ENCODE measurements at regions not wholly inside any gene's neighbourhood (a gene's known extent, or its start where the extent isn't known, plus 50 kb on each side); places are given as distances from the start of the nearest gene placed in this dataset.

GRCh38 chr2:221142341-221142740, 429.8 kb downstream of the EPHA4 start:
- DNase-seq (ENCODE audit: low spot score) (no peak), FAIRE-seq (no peak), ATAC-seq (no peak)
- in situ Hi-C loops (cut with HindIII; ENCODE audit: extremely low pct_ligation_motif_present, low pct_unique_long_range_greater_than_20kb) (no loop called here), intact Hi-C loops (cut with micrococcal nuclease; ENCODE audit: unreplicated experiment) (no loop called here)
- Histone ChIP-seq H4K20me1 (ENCODE audit: insufficient read depth, low read length) (no peaks in the 10 kb centered on the region), H3K4me2 (ENCODE audit: low read depth, low read length) (no peak overlapping the region), H3K27ac (ENCODE audit: extremely low read length, insufficient read depth, low read length) (no peak overlapping the region), H3K36me3 (replicated peaks in 1 of 2; ENCODE audit: control insufficient read depth in 1 of 2, insufficient read depth in 2 of 2, low read length in 2 of 2) (no peaks in the 10 kb centered on the region), H3K9ac (ENCODE audit: insufficient read depth, low read depth, low read length) (no peak overlapping the region), H3K9me3 (ENCODE audit: low read length) (no peaks in the 10 kb centered on the region), H2AFZ (ENCODE audit: low read length) (no peak overlapping the region), H3K79me2 (ENCODE audit: insufficient read depth, low read length) (no peaks in the 10 kb centered on the region), H3K27me3 (ENCODE audit: control insufficient read depth in 1 of 2, insufficient read depth in 2 of 2, low read length in 2 of 2) (no peaks in the 10 kb centered on the region), H3K4me1 (ENCODE audit: insufficient read depth, low read length) (no peaks in the 10 kb centered on the region), H3K4me3 (replicated peaks in 1 of 3; ENCODE audit: insufficient read depth in 1 of 3, low read depth in 2 of 3, low read length in 3 of 3) (no peak overlapping the region)
- ChIA-PET POLR2A (no interaction called here), CTCF (ENCODE audit: low intra/inter-chr PET ratio, low total read pairs) (no interaction called here)
- TF ChIP-seq GLI4 (CRISPR knock-in tag; IDR thresholded peaks at IDR 0.05; ENCODE audit: borderline replicate concordance) (no peak), HIC2 (CRISPR knock-in tag; IDR thresholded peaks at IDR 0.05; ENCODE audit: low read depth) (no peak), ZNF704 (CRISPR knock-in tag; IDR thresholded peaks at IDR 0.05; ENCODE audit: borderline replicate concordance) (no peak), ZNF556 (CRISPR knock-in tag; IDR thresholded peaks at IDR 0.05; ENCODE audit: borderline replicate concordance) (no peak), BCL6 (CRISPR knock-in tag; IDR thresholded peaks at IDR 0.05) (no peak), TOPORS (CRISPR knock-in tag; IDR thresholded peaks at IDR 0.05) (no peak), THAP8 (CRISPR knock-in tag; IDR thresholded peaks at IDR 0.05; ENCODE audit: borderline replicate concordance) (no peak), NONO (IDR thresholded peaks at IDR 0.05) (no peak), NONO (CRISPR knock-in tag; conservative IDR thresholded peaks at IDR 0.05) (no peak), ZFP36L1 (CRISPR knock-in tag; IDR thresholded peaks at IDR 0.05) (no peak), ZNF687 (CRISPR knock-in tag; IDR thresholded peaks at IDR 0.05) (no peak), ZNF317 (CRISPR knock-in tag; IDR thresholded peaks at IDR 0.05) (no peak), TCF7L2 (IDR thresholded peaks at IDR 0.05; ENCODE audit: low read depth, low read length) (no peak), CAMTA2 (CRISPR knock-in tag; IDR thresholded peaks at IDR 0.05; ENCODE audit: borderline replicate concordance) (no peak), YY1 (IDR thresholded peaks at IDR 0.05; ENCODE audit: insufficient read depth, insufficient replicate concordance, low read depth, low read length) (no peak)
- WGBS (ENCODE audit: low lambda C conversion rate) = 7% methylated on average over 7 of the region's 7 CpGs
- no TSS peak for BruUV-seq (replicated peaks)
